Activated CD4-positive, alpha-beta T cell treated with anti-CD3 and anti-CD28 coated beads, Interleukin-2, amount 50 U/mL, for 48 hours (primary cell): ENCODE measurements at regions not wholly inside any gene's neighbourhood (a gene's known extent, or its start where the extent isn't known, plus 50 kb on each side); places are given as distances from the start of the nearest gene placed in this dataset.

Experiments
- DNase-seq, 2 experiments: peaks; one replicate each; pipeline ENCODE4 v3.0.0-alpha.2; 2020

DNA sequence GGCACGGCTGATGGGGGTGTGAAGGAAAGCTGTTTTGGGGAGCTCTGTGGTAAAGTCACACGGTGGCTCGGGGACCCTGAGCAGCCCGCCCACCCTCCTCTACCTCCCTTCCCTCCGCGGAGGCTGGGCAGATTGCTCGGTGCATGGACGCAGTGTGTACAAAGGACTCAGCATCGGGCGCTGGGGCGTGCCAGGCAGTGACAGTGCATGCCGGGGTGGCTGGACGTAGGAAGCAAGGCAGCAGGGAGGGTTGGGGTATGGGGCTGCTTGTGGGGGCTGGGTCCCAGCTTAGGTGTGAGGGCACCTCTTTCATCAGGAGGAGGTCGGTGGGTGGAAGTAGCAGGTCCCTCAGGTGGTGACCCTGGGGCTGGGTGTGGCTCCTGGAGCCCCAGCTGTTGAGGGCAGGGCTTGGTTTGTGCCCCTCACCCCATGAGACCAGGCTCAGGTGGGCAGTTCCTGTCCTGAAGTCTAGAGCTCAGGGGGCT is 159.9 kb upstream of the GSE1 start:
- DNase-seq = no peak

GRCh38 chr16:85453703-85454102 is 159.4 kb upstream of the GSE1 start:
- no peak for DNase-seq

- no peak for DNase-seq
Observed at GRCh38 chr16:85454171-85454872, 158.8 kb upstream of the GSE1 start.

- no peak for DNase-seq
Observed at GRCh38 chr16:85455534-85455933, 157.6 kb upstream of the GSE1 start.

GRCh38 chr16:85457366-85457765 is 155.8 kb upstream of the GSE1 start:
- no peak for DNase-seq

- DNase-seq = no peak
Observed at GRCh38 chr16:85458968-85459367, 154.2 kb upstream of the GSE1 start.

- DNase-seq = no peak
Observed at GRCh38 chr16:85459529-85460251, 153.4 kb upstream of the GSE1 start.

- DNase-seq = no peak
Observed at GRCh38 chr16:85460252-85461021, 152.7 kb upstream of the GSE1 start.

DNA sequence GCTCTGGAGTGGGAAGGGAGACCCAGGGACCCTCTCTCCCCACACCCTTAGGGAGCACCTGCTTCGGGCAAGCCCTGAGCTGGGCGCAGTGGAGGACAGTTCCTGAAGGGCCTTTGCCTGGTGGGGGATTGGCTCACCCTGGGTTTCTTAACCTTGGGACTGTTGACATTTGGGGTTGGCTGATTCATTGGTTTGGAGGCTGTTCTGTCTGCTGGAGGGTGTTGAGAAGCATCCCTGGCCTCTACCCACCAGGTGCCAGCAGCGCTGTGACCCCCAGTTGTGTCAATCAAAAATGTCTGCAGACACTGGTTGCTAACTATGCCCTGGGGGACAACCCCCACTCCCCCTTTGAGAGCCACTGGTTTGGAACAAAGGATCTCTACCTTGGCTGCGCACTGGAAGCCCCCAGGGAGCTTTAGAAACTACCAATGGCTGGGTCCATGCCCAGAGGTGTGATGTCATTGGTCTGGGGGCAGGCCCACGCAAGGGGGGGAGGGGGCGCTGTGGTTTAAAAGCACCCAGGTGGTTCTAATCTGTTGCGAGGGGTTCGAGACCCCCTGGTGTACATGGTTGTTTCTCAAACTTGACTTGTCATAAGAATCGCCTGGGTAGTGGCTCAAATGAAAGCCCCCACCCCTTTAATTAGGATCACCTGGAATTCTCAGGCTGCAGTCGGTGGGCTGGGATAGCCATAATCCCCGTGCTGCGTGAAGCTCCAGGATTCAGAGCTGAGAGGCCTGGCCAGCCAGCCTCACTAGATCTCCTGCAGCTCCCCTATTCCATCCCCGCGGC is 151.9 kb upstream of the GSE1 start:
- no peak for DNase-seq

GRCh38 chr16:85461814-85462713 is 151.1 kb upstream of the GSE1 start:
- DNase-seq = no peak

- no peak for DNase-seq
Observed at GRCh38 chr16:85462714-85463611, 150.2 kb upstream of the GSE1 start.

- no peak for DNase-seq
Observed at GRCh38 chr16:85463672-85464382, 149.3 kb upstream of the GSE1 start.

DNA sequence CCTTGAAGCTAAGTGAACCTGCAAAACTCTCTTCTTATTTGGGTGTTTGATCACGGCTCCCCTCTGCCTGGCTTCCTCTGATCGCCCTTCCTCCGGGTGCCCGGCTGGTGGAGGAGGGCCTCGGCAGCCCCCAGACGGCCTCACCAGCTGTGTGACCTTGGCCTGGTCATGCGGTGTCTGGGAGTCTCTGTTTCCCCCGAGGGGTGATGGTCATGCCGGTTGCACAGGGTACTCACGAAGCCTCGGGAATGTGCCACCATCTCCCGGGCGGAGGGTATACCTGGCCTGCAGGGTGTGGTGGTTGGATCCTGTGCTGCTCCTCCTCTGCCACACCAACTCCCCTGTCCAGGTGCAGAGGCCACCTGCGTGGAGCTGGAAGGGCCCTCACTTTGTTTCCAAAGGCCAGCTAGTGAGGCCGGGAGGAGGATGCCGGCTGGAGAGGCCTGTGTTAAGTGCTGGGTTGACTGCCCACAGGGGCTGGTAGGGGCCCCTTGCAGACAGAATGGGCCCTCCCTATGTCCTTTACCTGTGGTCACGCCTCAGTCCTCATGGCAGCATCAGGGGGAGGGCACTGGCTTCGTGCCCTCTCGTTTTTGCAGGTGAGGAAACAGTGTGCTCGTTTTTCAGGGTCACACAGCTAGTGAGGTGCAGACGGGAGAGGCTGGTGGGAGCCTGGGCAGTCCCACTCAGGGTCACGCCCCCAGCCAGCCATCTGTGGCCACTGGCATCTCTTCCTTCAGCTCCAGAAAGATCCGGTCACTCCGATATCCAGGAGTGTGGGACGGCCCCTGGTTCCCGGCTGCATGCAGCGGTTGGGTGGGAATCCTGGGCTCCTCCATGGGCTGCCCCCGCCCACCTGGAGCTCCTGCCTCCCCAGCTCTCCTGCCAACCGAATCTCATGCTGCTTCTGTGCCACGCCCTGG is 148.5 kb upstream of the GSE1 start:
- no peak for DNase-seq

GRCh38 chr16:85465328-85466303 is 147.5 kb upstream of the GSE1 start:
- no peak for DNase-seq

GRCh38 chr16:85466304-85466700 is 146.8 kb upstream of the GSE1 start:
- DNase-seq = no peak

DNA sequence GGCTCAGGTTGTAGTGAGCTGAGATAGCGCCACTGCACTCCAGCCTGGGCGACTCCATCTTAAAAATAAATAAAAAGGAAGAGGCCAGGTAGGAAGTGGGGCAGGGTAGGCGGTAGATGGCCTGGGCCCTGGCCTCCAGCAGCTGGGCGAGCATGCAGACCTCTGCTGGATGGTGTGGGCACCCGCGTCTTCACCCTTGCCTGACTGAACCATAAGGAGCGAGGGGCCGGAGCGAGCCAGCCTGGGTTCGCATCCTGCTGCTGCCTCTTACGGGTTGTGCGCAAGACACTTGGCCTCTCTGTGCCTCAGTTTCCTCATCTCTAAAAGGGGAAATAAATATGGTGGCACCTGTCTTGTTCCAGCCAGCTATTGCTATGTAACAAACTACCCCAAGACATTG is 146.1 kb upstream of the GSE1 start:
- DNase-seq = no peak

DNA sequence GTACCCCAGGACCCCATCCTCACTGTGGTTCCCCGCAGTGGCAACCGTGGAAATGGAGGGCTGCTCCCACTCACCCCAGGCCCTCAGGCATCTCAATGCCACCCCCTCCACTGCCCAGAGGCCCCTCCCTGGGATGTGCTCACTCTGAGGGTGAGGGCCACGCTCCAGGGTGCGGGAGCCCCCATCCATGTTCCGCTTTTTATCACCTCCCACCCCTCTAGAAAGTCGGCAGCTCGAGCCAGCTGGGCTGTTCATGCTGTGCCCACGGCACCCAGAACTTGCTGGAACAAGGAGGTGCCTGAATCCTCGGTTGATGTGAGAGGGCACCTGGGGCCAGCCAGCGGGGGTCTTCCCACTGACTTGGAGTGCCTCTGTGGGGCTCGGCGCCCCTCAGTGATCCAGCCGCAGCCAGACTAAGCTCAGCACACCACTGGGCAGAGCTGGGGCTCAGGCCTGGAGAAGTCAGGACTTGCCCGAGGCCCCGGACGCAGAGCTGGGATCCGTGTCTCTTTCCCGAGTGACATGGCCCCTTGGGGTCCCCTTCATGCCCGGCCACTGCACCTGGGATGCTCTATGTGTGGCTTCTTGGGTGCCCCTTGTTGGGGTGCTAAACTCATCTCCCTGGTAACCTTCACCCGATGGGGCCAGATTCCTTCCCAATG is 143.1 kb upstream of the GSE1 start:
- DNase-seq = no peak
